ENCODE measurements at regions not wholly inside any gene's neighbourhood (a gene's known extent, or its start where the extent isn't known, plus 50 kb on each side); places are given as distances from the start of the nearest gene placed in this dataset.

- DNase-seq: no peak
Measured at GRCh38 chr9:16161483-16161882, 608.6 kb downstream of the CCDC171 start.

DNA sequence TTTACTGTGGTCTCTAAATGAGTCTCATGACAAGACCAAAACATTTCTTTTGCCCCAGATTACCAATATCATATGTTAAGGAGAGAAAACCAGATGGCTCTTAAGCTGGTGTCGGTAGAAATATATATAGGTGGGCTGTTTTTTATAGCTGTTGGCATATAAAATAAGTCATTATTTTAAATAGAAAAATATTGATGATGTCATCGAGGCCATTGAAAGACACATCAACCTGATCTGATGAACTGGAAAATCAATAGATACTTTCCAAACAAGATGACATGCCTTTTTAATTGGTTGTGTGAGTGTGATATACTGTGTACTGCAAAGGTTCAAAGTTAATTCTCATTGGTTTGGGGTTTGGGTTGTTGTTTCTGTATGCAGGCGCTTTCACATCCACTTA lies 617.3 kb downstream of the CCDC171 start:
- no peak for DNase-seq

DNA sequence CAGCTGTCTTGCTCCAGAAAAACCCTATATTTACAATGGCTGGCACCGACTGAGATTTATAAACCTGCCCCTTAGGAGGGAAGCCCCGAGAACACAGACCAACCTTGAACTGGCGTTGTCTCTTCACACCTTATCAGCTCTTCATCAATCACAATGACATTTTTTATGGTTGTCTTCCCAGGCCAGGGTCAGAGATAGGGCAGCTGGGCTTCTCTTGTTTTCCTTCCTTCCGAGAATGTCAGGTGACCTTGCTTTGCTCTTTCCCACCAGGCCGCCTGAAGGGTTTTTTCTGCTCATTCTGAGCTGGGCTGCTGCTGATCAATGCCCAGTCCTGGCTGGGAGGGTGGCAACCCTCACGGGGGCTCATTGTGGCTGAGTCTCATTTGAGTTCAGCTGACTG lies 619.1 kb downstream of the CCDC171 start:
- no peak for DNase-seq

DNA sequence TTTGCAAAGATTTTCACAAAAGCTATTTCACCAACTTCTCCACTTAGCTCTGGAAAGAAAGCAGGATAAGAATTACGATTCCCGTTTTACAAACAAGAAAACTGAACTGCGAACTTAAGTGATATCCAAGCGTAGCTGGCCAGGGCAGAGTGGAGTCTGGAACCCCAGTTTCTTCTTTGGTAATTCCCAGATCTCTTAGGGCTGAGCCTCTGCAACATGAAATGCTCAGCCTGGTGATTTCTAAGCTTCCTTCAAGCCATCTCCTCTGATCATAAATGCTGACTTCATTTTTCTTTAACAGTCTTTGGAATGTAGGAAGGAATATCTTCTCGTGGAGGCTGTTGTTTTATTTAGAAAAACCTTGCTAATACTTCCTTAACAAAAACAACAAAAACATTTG lies 620.0 kb downstream of the CCDC171 start:
- DNase-seq: no peak

GRCh38 chr9:16174915-16175314 lies 622.1 kb downstream of the CCDC171 start:
- DNase-seq: no peak

GRCh38 chr9:16175461-16175860 lies 622.6 kb downstream of the CCDC171 start:
- no peak for DNase-seq

DNA sequence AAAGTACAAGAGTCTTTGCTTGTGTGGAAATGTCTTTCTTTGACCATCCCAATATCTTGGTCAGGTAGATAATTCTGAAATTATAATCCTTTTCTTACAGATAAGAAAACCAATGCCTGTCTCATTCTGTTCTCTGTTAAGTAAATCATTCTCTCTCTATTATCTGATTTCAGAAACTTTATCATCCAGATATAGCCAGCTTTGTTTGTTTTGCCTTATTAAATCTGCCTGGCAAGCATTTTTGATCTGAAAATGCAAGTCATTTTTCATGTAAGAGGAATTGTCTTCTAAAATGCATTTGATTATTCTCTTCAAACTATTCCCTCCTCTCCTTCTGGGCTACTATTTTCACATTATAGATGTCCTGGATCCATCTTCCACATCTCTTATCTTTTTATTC lies 625.5 kb downstream of the CCDC171 start:
- DNase-seq: no peak

GRCh38 chr9:16179566-16179965 lies 626.7 kb downstream of the CCDC171 start:
- peak; percentile 7 for DNase-seq

DNA sequence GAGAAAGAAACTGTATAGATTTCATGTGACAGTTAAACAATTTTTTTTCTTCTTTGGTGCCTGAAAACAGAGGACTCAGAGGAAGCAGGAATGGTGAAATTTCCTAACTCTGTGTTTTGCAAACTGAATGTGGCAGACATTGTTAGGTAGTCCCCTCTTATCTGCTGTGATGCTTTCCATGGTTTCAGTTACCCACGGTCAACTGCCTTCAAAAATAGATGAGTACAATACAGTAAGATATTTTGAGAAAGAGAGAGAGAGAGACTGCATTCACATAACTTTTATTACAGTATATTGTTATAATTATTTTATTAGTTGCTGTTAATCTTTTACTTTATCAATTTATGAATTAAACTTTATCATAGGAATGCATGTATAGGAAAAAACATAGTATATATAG lies 627.2 kb downstream of the CCDC171 start:
- DNase-seq: no peak

DNA sequence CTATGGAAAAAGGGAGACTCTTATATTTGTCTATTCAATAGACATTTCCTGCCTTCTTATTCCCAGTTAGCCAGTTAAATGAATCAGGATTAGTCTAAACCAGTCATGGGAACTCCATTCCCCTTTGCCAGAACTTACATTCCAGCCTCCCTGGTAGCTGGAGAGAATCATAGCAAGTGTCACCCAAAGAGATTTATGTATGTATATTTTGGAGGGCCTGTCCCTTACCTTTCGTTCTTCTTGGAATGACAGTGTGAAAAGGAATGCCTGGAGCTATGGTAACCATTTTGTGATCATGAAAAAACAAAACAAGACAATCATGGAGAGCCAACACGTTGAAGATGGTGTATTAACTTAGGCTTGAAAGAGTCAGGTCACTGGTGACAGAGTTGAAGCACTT lies 627.7 kb downstream of the CCDC171 start:
- DNase-seq: no peak

DNA sequence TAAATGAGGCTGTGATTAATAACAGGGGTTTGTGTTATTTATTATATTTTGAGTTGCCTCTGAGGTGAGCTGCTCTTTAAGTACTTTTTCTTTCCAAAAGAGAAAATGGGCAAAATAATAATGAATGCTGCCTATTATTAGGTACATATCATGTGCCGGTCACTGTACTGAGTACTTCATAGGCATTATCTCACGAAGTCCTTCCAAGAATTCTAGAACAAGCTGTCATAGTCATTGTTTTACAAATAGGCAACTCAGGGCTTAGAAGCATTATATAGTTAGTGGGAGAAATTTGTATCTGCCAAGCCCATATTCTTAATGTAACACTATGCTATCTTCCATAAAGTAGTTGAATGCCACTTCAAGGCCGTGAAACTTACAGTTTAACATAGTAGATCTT lies 628.7 kb downstream of the CCDC171 start:
- DNase-seq: no peak

GRCh38 chr9:16182784-16183183 lies 629.9 kb downstream of the CCDC171 start:
- no peak for DNase-seq

GRCh38 chr9:16184964-16185646 lies 632.3 kb downstream of the CCDC171 start:
- no peak for DNase-seq

- no peak for DNase-seq
Measured at GRCh38 chr9:16191191-16191590, 638.3 kb downstream of the CCDC171 start.

- peak; percentile 81 for DNase-seq
Measured at GRCh38 chr9:16191691-16192402, 639.0 kb downstream of the CCDC171 start.

GRCh38 chr9:16192403-16193017 lies 639.7 kb downstream of the CCDC171 start:
- DNase-seq: no peak

DNA sequence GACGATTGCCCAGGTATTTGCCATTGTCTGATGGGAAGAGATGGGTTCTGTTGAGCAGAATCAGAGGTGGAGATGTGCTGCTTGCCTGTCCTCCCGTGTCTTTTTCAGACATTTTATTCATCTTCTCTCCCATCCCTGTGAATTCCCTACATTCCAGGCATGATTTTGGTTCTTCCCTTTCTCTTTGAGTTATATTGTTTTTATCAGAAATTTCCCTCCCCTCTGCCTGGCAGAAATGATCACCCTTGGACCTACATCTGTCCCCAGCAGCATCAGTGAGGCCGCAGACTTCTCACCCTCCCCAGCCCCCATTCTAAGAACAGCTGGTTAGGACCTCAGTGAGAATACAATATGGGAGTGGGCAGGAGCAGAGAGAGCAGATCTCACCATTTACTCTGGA lies 640.2 kb downstream of the CCDC171 start:
- DNase-seq: no peak

- no peak for DNase-seq
Measured at GRCh38 chr9:16196206-16196605, 643.4 kb downstream of the CCDC171 start.

DNA sequence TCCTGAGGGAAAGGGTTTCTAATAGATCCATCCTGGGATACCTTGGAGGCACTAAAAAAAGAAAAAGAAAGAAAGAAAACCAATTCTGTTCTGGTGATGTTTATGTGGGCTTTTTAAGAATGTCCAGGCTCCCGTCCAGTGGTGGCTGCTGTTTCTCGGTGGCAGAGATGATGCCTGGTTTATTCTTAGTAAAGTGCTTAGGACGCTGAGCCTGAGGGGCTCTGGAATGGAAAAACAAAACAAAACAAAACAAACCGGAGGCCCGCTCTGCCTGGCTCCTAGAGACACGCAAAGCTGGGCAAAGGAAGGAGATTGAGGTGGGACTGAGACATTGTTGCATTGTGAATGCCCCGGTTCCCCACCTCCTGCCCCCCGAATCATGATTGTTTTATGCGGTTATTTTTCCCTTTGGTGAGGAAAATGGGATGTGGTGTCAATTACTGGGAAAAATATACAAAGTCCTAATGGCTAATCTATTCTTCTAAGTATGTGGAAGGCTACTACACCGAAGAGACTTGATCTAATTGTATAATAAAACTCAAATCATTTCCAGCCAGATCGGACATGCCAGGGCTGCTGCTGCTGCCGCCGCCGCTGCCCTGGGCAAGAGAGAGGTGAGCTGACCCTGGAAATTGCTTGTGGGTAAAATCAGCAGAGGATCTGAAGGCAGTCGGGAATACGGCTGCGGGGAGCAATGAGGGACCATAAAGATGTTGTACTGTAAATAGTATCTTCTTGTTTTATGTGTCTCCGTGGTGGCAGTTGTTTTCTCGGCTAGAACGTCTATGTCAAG lies 644.9 kb downstream of the CCDC171 start:
- no peak for DNase-seq

- no peak for DNase-seq
Measured at GRCh38 chr9:16198996-16199395, 646.2 kb downstream of the CCDC171 start.

DNA sequence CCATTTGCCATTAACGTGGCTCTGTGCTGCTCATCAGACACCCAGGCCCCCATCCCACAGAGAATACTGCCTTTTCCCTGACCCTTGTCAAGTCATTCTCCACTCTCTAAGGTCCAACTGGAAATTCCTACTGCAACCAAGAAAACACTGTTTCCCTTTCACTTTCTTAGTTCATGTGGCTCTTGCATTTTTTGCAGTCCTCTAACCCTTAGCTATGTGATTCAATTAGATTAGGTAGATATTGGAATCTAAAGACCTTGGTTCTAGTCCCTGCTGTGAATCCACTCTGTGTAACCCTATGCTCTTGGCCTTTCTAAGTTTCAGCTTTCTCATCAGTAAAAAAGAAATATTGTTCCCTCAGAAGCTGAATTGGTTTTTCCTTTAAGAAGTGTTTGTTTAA lies 649.4 kb downstream of the CCDC171 start:
- no peak for DNase-seq

DNA sequence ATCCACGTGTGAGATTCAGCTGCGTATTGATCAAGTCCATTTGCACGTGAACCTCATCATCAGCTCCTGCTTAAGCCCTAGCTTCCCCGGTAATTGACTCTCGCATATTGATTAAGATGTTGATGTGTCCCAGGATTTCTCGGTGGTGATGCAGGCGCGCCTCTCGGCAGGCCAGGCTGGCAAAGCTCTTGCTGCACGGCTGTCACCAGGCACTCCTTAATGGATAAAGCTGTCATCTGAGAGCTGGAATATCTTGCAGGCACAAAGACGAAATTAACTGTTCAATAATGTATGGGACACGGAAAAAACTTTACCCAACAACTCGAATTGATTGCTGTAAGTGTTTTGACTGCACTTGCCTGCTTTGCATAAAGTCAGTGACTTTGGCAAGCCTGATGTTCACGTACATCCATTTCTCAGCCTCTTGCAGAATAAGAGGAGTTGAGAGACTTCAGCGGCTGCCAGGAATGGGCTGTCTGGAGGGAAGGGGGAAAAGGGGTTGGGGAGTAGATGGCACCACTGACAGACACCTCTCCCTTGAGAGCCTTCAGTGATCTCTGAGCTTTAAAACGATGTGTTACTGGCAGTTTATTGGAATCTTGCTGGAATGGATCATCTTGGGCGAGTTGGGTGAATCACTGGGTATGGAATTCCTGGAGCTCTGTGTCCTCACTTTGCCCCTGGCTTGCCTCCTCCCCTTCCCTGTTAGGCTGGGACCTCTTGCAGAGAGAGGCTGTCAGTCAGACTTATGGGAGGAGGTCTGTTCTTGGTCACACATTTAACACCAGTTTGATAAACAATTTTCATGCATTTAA lies 650.3 kb downstream of the CCDC171 start:
- no peak for DNase-seq
